AG08395 (cell line): ENCODE measurements at regions not wholly inside any gene's neighbourhood (a gene's known extent, or its start where the extent isn't known, plus 50 kb on each side); places are given as distances from the start of the nearest gene placed in this dataset.
A peak's percentile ranks its signal among the peaks of the same experiment; 100 is the strongest.

ENCODE experiments used
- DNase-seq: peaks from one replicate; pipeline ENCODE4 v3.0.0; 2012; ENCODE audit warnings: mixed read lengths, low spot score

DNA sequence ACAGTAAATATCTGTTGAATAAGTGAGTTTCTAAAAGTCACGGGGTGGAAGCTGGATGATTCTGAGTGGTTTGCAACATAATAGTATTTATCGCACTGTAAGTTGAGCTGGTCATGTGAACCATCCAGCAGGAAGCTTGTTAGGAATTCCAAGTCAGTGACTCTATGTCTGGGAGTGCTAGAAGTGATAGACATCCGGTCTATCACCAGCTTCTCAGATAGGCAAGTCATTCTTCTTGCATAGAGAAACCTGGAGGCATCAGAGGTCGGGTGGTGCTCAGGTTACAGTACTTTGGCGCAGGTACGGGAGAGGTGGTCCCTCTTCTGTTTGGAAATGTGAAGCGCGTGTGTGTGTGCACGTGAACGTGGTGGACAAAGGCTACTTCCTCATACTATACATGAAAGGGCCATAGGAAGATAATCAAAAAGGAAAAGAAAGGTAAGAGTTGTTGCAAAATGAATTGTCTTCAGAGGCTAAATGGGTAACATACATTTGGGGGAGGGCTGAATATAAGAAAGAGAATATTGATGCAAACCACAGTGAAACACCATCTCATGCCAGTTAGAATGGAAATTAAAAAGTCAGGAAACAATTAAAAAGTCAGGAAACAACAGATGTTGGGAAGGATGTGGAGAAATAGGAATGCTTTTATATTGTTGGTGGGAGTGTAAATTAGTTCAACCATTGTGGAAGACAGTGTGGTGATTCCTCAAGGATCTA is 299.3 kb upstream of the ZFP64 start:
- DNase-seq, result peak; percentile 67

- peak; percentile 83 for DNase-seq
Observed at GRCh38 chr20:52484438-52484837, 292.9 kb upstream of the ZFP64 start.

DNA sequence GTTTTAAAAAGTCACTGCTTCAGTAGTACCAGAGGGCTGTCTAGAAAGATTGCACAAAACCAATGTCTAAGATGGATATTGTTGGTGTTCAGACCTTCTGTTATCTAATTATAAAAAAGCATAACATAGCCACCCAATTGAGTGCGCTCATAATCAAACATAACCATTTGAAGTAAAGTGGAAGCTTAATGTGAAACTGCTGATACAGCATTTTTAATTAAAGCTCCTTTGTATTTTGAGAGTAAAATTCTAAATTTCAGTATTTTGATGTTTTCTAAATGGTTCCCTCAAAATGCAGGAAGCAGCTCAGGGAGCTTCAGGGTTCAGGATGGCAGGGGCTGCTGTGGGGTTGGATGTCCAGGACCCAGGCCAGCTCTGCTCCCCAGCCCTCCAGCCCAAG is 291.8 kb upstream of the ZFP64 start:
- DNase-seq, result no peak

DNA sequence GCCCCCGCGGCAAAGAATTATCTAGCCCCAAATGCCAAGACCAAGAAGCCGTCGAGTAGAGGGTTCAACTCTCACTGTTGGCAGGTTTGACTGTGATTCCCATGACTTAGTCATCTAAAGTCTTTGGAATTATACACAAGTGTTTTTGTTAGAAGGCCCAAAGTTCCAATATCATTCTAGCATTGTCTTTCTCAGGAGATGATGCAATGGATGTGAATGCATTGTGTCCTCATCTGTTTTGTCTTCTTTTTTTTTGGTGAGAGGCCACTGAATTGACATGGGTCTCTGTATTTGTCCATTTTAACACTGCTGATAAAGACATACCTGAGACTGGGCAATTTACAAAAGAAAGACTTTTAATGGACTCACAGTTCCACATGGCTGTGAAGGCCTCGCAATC is 290.5 kb upstream of the ZFP64 start:
- no peak for DNase-seq

DNA sequence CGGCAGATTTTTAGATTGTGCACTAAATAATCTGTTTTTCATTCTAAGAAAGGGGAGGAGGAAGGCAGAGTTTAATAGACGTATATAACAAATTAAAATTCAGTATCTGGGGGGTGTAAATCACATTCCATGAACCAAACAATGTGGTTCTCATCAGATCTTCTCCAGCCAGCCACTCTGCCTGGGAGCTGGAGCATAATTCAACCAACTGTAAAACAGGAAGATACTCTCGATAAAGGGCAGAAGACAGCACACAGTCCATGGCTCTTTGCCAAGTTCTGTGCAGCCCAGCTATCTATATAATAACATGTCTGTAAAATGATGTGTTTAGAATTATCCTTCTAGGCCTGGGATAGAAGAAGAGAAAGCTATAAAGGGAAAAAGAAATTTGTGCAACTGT is 289.9 kb upstream of the ZFP64 start:
- DNase-seq, result no peak

GRCh38 chr20:52476074-52476750 is 284.6 kb upstream of the ZFP64 start:
- DNase-seq, result no peak

DNA sequence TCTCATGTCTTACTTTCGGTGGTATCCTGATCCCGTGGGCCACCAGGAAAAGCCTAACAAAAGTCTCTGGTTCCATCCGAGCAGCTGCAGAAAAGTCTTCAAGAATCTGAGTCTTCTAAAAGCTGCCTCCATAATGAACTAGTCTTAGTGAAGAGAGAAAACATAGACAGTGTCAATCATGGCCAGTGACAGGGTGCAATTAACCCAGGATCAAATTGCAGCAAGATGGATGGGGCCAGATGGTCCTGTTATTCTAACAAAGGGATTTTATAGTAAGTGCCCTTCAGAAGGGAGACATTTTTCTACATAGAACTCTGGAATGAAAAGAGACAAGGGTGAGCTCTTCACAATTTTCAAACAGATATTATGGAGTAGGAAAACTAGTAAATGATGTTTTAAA is 281.6 kb upstream of the ZFP64 start:
- no peak for DNase-seq

- DNase-seq, result peak; percentile 15
Observed at GRCh38 chr20:52470561-52470960, 279.0 kb upstream of the ZFP64 start.

GRCh38 chr20:52469128-52469527 is 277.5 kb upstream of the ZFP64 start:
- DNase-seq, result no peak

GRCh38 chr20:52465991-52466390 is 274.4 kb upstream of the ZFP64 start:
- DNase-seq, result no peak

- no peak for DNase-seq
Observed at GRCh38 chr20:52461582-52461981, 270.0 kb upstream of the ZFP64 start.

GRCh38 chr20:52459150-52459549 is 267.6 kb upstream of the ZFP64 start:
- no peak for DNase-seq

- DNase-seq, result peak; percentile 17
Observed at GRCh38 chr20:52457826-52458225, 266.2 kb upstream of the ZFP64 start.

- peak; percentile 60 for DNase-seq
Observed at GRCh38 chr20:52454660-52455059, 263.1 kb upstream of the ZFP64 start.

DNA sequence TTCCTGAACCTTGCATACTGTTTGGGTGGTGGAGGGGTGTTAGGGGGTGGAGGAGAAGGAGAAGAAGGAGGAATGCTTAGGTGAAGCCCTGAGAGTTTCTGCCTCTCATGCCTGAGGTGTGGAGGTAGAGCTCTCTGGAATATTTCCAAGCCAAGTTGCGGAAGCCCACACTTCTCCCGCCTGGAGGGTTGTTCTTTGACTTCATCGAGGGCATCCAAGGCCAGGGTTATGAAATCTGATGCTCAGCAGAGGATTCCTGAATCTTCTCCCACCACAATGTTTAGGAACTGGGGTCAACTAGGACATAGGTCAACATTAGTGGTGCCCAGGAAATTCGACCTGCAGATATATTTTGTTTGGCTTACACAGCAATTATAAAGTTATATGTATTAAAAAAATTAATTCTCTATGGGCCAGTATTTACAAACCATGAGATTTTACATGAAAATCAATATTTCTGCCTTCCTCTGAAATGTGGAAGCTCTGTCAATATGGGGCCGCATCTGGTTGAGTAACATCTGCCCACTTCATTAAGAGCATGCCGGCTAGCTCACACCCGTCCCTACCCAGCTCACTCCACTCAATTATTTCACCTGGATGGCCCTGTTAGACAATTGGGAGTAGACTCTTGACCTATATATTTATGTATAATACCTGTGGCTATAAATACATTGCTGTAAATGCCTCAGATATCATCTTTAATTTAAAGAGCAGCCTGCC is 257.1 kb upstream of the ZFP64 start:
- no peak for DNase-seq

DNA sequence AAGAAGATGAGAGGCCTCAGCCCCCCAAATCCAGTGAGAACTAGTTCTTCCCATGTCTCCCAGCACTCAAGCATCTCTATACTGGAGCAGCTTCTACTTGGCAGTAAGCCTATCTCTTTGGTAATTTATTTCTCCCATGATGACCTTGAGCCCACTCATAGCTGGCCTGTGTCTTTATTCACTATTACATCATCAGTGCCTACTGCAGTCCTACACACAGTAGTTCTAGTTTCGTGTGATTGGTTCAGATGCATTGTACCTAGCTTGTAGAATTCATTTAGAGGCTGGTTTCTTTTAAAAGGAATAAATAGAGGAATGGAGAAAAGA is 255.6 kb upstream of the ZFP64 start:
- no peak for DNase-seq

DNA sequence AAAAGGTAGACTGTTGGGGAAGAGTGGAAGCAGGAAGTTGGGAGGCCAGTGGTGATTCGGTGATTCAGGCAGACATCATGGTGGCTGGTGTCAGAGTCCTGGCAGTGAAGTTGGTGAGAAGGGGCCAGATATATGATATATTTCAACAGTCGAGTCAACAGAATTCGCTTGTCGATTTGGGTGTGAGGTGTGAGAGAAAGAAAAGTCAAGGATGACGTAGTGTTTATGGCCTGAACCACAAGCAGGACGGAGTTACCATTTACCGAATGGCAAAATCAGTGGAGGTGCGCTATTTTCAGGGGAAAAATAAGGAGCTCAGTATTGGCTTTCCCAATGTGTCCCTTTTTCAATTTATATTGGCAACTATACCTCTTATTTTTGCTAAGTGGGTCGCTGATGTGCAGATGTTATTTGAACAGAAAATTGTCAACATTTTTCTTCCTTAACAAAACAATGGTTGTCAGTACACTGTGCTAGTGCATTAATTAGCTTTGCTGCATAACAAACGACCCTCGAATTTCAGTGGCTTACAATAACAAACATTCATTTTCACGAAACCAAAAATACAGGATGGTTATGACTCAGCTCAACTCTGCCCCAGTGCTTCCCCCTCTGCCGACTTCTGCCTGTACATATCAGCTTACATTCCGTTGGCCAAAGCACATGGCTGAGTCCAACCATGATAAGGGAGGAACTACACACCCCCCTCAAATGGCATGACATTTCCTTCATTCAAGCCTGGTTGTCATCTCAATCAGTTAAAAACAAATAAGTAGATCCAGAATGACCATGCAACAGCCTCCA is 255.0 kb upstream of the ZFP64 start:
- DNase-seq, result no peak

- no peak for DNase-seq
Observed at GRCh38 chr20:52444455-52444854, 252.9 kb upstream of the ZFP64 start.

GRCh38 chr20:52443874-52444273 is 252.3 kb upstream of the ZFP64 start:
- DNase-seq, result no peak

- DNase-seq, result no peak
Observed at GRCh38 chr20:52441710-52442109, 250.1 kb upstream of the ZFP64 start.

DNA sequence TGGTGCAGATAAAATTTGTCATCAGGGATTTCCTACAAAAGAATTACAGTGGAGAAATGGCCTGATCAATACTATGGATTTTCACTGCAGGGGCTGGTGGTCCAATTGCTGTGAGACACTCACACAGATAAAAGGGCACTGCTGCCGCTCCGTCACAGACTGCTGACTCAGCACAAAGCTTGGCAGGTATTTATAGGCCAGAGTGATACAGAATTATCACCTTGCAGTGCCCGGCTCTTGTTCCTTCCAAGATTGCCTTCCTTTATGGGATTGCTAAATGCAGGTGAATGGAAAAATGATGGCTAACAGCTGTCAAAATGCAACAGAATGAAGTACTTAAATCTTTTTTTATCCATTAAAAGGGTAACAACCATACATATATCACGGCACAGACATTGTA is 247.8 kb upstream of the ZFP64 start:
- no peak for DNase-seq

DNA sequence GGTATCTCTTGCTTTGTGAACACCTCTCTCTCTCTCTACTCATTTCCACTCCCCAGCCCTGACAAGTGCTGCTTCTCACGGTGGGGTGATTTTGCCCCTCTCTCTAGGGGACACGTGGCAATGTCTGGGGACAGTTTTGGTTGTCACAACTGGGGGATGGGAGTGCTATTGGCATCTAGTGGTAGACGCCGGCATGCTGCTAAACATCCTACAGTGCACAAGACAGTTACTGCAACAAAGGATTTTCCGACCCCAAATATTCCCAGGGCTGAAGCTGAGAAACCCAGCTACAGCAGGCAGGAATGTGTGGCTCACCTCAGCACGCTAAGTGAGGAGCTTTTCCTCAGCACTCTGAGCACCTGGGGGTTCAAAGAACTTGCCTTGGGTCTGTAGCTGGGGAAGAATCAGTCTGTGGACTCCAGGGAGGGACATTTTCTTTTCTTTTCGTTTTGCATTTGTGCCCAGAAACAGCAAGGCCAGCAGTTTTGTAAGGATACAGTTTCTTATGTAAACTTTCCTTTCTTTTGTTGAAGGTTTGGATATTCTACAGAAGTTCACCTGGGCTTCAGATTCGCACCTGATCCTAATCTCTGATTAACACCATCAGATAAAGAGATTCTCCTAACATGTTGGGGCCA is 246.9 kb upstream of the ZFP64 start:
- DNase-seq, result no peak
